GM12878 (cell line): ENCODE measurements at regions not wholly inside any gene's neighbourhood (a gene's known extent, or its start where the extent isn't known, plus 50 kb on each side); places are given as distances from the start of the nearest gene placed in this dataset.
A peak's percentile ranks its signal among the peaks of the same experiment; 100 is the strongest.

Source experiments
- BCL11A ChIP-seq: IDR thresholded peaks from 2 replicates; pipeline ENCODE4 v1.6.1; 2011; ENCODE audit warnings: low read depth, low read length
- BRCA1 ChIP-seq: IDR thresholded peaks from 2 replicates; pipeline ENCODE4 v1.6.1; 2011; ENCODE audit warnings: low read depth, low read length, improper control_type of control experiment
- CBX5 ChIP-seq: sonication (generic); IDR thresholded peaks from 2 replicates; pipeline ENCODE4 v1.6.1; 2016; ENCODE audit warnings: low read depth, moderate library complexity, mild to moderate bottlenecking, inconsistent platforms
- CHD4 ChIP-seq: fragments of 200-600 bp; sonication (generic); IDR thresholded peaks from 2 replicates; pipeline ENCODE4 v1.6.1; 2016; ENCODE audit warnings: mild to moderate bottlenecking
- GABPA ChIP-seq: IDR thresholded peaks from 2 replicates; pipeline ENCODE4 v1.6.1; 2014; ENCODE audit warnings: antibody characterized with exemption, low read depth, mild to moderate bottlenecking, inconsistent platforms
- GATAD2B ChIP-seq: fragments of 450-650 bp; conservative IDR thresholded peaks from 2 replicates; pipeline ENCODE4 v1.6.1; 2017; ENCODE audit warnings: low read depth, mild to moderate bottlenecking, moderate library complexity
- JUNB ChIP-seq: IDR thresholded peaks from 2 replicates; pipeline ENCODE4 v1.6.1; 2016; ENCODE audit warnings: antibody characterized with exemption, mild to moderate bottlenecking
- MYC ChIP-seq: IDR thresholded peaks from 2 replicates; pipeline ENCODE4 v1.6.1; 2011; ENCODE audit warnings: mild to moderate bottlenecking, low read length, moderate library complexity, inconsistent platforms; ENCODE audit not compliant: insufficient read depth, insufficient replicate concordance, insufficient read length, severe bottlenecking
- NFIC ChIP-seq: IDR thresholded peaks from 2 replicates; pipeline ENCODE4 v1.6.1; 2012; ENCODE audit warnings: low read depth, mild to moderate bottlenecking, inconsistent platforms, low read length, moderate library complexity
- NRF1 ChIP-seq: conservative IDR thresholded peaks from 2 replicates; pipeline ENCODE4 v1.6.1; 2011; ENCODE audit warnings: mild to moderate bottlenecking, low read depth, low read length, improper control_type of control experiment
- PBX3 ChIP-seq: IDR thresholded peaks from 2 replicates; pipeline ENCODE4 v1.6.1; 2011; ENCODE audit warnings: mild to moderate bottlenecking, low read depth, low read length, moderate library complexity; ENCODE audit not compliant: insufficient replicate concordance
- PKNOX1 ChIP-seq: fragments of 450-650 bp; IDR thresholded peaks from 2 replicates; pipeline ENCODE4 v1.6.1; 2016; ENCODE audit warnings: mild to moderate bottlenecking
- RELA ChIP-seq: fragments of 450-650 bp; IDR thresholded peaks from 2 replicates; pipeline ENCODE4 v1.8.0; 2014; ENCODE audit warnings: borderline replicate concordance; ENCODE audit not compliant: partially characterized antibody
- SIX5 ChIP-seq: IDR thresholded peaks from 2 replicates; pipeline ENCODE4 v1.6.1; 2011; ENCODE audit warnings: mild to moderate bottlenecking, low read depth, low read length, moderate library complexity; ENCODE audit not compliant: severe bottlenecking
- SMARCA5 ChIP-seq: fragments of 450-650 bp; IDR thresholded peaks from 2 replicates; pipeline ENCODE4 v1.6.1; 2017; ENCODE audit warnings: mild to moderate bottlenecking
- SP1 ChIP-seq: IDR thresholded peaks from one replicate; pipeline ENCODE4 v1.6.1; 2011; ENCODE audit warnings: low read depth, low read length
- SREBF1 ChIP-seq: IDR thresholded peaks from 2 replicates; pipeline ENCODE4 v1.6.1; 2012; ENCODE audit warnings: mild to moderate bottlenecking, low read length
- SRF ChIP-seq, 2 experiments: IDR thresholded peaks; 2 replicates each; pipeline ENCODE4 v1.6.1; 2011; ENCODE audit warnings: low read depth in 2 of 2, low read length in 2 of 2, mild to moderate bottlenecking in 1 of 2, moderate library complexity in 1 of 2
- TCF7 ChIP-seq: IDR thresholded peaks from 2 replicates; pipeline ENCODE4 v1.6.1; 2014; ENCODE audit warnings: antibody characterized with exemption, borderline replicate concordance
- ZNF24 ChIP-seq: fragments of 450-650 bp; IDR thresholded peaks from 2 replicates; pipeline ENCODE4 v1.6.1; 2017; ENCODE audit warnings: antibody characterized with exemption, mild to moderate bottlenecking
- TF ChIP-seq, protein P1 (sequence below): fragments of 450-650 bp; formaldehyde crosslinking; IDR thresholded peaks from 2 replicates; pipeline ENCODE4 v1.4.0; 2022; ENCODE audit warnings: mild to moderate bottlenecking, moderate library complexity
- TF ChIP-seq, protein P2 (sequence below): IDR thresholded peaks from 2 replicates; pipeline ENCODE4 v1.6.1; 2012; ENCODE audit warnings: low read depth, low read length, improper control_type of control experiment
- TF ChIP-seq, protein P3 (sequence below), 3 experiments: IDR thresholded peaks in 2 of 3; conservative IDR thresholded peaks in 1 of 3; 2 replicates each; pipeline ENCODE4 v1.5.1; 2011; ENCODE audit warnings: low read depth in 3 of 3, low read length in 3 of 3, mild to moderate bottlenecking in 3 of 3, control low read depth in 2 of 3, moderate library complexity in 2 of 3, inconsistent platforms in 1 of 3, mixed read lengths in 1 of 3; ENCODE audit not compliant: control insufficient read depth in 2 of 3, insufficient read depth in 1 of 3; ENCODE audit errors: extremely low read depth in 1 of 3

DNA sequence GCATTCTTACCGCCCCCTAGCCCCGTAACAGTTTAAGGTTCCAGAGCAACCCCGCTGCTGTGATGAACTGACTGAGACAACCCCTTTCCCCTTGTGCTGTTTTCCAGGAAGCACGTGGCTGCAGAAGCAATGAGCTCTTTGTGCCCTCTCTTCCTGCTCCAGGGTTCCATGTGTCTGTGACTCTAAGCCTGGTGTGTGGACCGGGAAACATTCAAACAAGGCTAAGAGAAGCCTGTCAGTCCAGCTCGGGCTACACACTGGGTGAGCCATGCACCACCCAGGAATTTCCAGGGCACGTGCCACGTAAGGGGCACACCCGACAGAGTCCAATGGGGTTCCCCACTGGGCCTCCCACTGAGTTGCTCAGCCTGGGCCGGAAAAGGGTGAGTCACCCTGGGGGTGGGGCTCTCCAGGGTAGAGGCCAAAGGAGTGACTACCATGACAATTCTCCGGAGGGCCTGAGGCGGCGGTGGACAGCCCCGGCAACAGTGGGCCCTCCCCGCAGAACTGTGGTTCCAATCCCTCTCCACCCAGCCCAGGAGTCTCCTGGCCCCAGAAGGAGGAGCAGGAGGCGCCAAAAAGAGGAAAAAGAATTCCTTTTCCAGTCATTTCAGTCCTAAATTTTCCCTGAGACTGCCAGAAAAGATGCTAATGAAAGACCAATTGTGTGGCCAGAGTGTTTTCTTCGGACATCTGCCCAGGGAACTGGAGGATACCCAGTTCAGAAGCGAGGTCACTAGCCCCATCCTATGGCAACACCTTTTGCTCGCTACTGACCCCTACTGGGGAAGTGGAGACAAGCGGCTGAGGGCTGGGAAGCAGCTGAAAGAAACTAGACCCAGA is 157.8 kb upstream of the SLC1A4 start (continued):
- TF ChIP-seq, protein P1, sequence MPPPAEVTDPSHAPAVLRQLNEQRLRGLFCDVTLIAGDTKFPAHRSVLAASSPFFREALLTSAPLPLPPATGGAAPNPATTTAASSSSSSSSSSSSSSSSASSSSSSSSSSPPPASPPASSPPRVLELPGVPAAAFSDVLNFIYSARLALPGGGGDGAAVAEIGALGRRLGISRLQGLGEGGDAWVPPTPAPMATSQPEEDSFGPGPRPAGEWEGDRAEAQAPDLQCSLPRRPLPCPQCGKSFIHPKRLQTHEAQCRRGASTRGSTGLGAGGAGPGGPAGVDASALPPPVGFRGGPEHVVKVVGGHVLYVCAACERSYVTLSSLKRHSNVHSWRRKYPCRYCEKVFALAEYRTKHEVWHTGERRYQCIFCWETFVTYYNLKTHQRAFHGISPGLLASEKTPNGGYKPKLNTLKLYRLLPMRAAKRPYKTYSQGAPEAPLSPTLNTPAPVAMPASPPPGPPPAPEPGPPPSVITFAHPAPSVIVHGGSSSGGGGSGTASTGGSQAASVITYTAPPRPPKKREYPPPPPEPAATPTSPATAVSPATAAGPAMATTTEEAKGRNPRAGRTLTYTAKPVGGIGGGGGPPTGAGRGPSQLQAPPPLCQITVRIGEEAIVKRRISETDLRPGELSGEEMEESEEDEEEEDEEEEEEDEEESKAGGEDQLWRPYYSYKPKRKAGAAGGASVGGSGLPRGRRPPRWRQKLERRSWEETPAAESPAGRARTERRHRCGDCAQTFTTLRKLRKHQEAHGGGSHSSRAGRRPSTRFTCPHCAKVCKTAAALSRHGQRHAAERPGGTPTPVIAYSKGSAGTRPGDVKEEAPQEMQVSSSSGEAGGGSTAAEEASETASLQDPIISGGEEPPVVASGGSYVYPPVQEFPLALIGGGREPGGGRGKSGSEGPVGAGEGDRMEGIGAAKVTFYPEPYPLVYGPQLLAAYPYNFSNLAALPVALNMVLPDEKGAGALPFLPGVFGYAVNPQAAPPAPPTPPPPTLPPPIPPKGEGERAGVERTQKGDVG: 0 out of 2 replicates have a peak, but pooled peaks have one; percentile 23
- TF ChIP-seq SMARCA5 (peak; percentile 81), JUNB (peak; percentile 84), SIX5 (no peak), PKNOX1 (peak; percentile 32; the same call in 1 of the 2 replicates), CHD4 (no peak), NFIC (peak; percentile 79; the same call in 1 of the 2 replicates), TCF7 (peak; percentile 38; the same call in 1 of the 2 replicates), CBX5 (no peak; the same call in 1 of the 2 replicates), SRF (IDR thresholded peaks at IDR 0.05; ENCODE audit: low read depth in 2 of 2, low read length in 2 of 2) (no peak), MYC (peak; percentile 70), NRF1 (no peak), PBX3 (no peak), RELA (peak; percentile 76), ZNF24 (no peak), BCL11A (peak; percentile 39; the same call in 1 of the 2 replicates), GATAD2B (0 out of 2 replicates have a peak, but pooled peaks have one; percentile 43), GABPA (no peak), SP1 (peak; percentile 19), BRCA1 (no peak), SREBF1 (no peak)
- TF ChIP-seq, protein P2, sequence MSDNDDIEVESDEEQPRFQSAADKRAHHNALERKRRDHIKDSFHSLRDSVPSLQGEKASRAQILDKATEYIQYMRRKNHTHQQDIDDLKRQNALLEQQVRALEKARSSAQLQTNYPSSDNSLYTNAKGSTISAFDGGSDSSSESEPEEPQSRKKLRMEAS: peak; percentile 59; the same call in 1 of the 2 replicates
- TF ChIP-seq, protein P3, sequence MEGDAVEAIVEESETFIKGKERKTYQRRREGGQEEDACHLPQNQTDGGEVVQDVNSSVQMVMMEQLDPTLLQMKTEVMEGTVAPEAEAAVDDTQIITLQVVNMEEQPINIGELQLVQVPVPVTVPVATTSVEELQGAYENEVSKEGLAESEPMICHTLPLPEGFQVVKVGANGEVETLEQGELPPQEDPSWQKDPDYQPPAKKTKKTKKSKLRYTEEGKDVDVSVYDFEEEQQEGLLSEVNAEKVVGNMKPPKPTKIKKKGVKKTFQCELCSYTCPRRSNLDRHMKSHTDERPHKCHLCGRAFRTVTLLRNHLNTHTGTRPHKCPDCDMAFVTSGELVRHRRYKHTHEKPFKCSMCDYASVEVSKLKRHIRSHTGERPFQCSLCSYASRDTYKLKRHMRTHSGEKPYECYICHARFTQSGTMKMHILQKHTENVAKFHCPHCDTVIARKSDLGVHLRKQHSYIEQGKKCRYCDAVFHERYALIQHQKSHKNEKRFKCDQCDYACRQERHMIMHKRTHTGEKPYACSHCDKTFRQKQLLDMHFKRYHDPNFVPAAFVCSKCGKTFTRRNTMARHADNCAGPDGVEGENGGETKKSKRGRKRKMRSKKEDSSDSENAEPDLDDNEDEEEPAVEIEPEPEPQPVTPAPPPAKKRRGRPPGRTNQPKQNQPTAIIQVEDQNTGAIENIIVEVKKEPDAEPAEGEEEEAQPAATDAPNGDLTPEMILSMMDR (IDR thresholded peaks at IDR 0.05 in 2 of 3, conservative IDR thresholded peaks at IDR 0.05 in 1 of 3; ENCODE audit: control insufficient read depth in 2 of 3, extremely low read depth in 1 of 3, insufficient read depth in 1 of 3, low read depth in 3 of 3, low read length in 3 of 3): peak; percentile 80 to 99 (median 98)
